GM21825 (cell line): ENCODE measurements at regions not wholly inside any gene's neighbourhood (a gene's known extent, or its start where the extent isn't known, plus 50 kb on each side); places are given as distances from the start of the nearest gene placed in this dataset.
"Not testable (repeated sequence)": the region's sequence is repeated elsewhere in the genome, so short reads cannot be mapped to it uniquely, and the experiment has no call there.

Source experiments
- ATAC-seq: cut with Tn5 transposase; IDR thresholded peaks from one replicate; pipeline ENCODE4 v1.9.1; 2021; ENCODE audit warnings: mild to moderate bottlenecking, moderate library complexity; ENCODE audit not compliant: unreplicated experiment

DNA sequence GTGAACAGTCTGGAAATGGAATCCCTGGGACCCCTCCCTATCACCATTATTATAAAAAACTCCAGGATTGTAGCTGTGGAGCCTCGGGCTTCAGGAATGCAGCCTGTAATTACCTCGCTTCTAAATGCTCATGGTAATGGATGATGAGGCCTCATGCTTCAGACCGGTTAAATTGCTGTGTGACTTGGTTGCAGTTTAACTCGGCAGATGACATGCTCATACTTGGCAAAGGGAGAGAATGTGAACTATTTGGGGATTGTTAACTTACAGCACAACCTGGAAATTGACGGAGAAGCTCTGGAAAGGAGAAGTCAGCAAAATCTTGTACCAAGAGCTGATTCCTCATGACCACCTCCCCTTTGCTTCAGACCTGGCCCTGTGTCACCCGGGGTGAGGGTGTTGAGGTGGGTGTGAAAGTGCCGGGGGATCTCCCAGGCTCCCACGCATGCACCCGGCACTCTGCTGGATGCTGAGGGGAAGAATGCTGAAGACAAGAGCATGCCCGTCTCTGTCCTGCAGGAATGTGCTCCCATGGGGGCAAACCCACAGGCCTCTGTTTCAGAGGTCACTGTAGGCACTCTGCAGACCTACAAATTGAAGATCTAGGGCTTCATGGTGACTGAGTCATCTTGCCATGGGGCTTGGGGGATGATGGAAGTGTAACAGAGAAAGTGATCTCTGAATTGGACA, 364.8 kb downstream of the RPS6KC1 start:
- no peak for ATAC-seq

DNA sequence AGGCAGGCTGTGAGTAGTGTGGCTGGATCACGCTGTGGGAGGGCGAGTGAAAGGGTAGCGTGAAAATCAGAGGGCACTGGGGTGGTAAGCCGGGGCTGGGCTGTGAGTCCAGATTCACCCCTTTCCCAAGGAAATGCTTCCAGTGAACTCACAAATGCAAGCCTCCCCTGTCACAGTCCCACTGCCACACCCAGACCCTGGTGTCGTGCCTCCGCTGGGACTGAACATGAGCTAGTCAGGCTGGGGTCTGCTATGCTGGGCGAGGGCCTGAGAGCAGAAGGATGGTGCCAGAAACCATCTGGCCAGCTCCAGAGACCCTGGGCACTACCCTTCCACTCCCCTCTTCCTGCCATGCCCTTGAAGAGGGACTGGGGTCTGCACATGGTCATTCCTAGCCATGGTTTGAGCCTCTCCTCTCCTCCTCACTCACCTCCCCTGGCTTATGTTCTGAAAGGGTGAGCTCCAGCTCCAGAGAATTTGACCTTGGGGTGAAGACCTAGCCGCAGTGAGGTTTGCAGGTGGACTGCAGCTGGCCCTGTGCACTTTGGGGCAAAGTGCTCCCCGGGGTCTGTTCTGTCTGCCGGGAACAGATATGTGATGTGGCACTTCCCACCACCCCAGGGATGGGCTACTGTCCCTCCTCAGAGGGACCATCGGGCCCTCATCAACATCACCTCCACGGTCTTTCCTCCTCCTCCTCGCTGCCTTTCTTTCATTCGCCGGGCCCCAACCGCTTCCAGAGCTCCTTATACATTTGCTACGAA, 365.6 kb downstream of the RPS6KC1 start:
- ATAC-seq = no peak

DNA sequence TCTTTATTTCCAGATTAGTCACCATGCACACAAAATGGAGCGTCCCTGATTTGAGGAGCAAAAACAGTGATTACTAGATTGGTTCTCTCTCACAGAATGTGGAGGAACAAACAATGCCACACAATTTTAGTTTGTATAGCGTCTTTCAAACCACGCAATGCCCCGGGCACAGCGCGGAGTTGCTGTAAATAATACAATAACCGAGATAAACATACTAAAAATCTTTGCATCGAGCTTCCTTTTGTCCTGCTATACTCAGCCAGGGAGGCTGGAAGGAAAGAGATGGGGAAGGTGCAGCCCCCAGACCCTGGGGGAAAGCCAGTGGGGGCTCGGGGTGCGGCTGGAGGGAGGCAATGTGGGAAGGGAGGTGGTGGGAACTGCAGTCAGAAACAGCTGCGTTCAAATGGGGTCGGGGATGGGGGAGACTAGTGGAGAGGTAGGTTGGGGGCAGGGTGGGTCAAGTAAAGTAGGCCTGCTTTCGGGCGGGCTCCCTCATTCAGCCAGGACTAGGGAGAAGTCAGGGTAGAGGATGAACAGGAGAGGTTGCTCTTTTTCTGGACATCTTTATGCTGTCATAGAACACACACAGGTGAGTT, 366.3 kb downstream of the RPS6KC1 start:
- ATAC-seq = no peak

DNA sequence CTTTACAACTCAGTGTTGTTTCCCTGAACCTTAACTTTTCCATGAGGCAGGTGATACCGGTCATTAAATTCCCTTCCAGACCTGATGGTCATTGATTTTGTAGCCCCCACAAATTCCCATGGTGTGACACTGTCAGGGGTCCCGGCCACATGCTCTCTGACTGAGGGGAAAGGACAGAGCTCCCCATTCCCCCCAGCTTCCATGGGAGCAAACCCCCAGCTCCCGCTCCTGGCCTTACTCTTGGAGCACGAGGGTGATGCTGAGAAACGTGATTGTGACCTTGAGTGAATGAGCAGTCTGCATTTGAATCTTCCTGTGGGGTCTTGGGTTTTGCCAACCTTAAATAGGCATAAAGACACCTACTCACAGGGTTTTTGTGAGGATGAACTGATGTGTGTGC, 366.8 kb downstream of the RPS6KC1 start:
- no peak for ATAC-seq

DNA sequence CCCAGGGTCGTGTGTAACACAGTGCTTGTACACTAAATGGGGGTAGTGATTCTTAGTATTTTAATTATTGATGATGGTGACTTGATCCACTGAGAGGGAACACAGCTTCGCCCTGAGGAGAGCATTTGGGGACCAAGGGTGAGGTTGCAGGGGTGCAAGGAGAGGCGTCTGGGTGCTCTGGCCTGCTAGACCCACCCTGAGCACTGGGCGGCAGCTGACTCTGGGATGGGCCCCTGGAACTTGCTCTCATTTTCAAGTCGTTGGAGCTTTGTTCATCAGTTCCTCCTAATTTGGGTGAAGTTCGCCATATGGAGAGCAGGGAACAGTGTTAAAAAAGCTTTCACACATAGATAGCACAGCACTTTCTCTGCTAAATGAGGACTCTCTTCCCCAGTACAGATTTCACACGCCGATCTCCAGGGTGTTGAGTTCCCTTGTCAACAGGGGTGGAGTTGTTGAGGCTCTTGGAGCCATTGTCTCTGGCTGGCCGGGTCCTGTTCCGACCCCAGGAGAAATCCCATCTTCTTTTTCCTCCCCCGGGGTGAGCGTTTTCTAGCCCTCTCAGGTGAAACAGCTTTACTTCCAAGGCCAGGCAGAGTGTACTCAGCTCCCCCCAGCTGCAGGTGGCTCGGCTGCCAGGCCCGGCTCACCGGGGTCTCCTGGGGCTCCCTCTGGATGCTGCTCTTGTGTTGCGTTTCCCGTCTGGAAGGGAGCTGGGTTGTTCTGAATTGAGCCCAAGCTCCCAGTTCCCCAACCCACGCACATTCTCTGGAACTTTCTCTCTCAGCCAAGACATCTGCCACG, 367.4 kb downstream of the RPS6KC1 start:
- no peak for ATAC-seq

DNA sequence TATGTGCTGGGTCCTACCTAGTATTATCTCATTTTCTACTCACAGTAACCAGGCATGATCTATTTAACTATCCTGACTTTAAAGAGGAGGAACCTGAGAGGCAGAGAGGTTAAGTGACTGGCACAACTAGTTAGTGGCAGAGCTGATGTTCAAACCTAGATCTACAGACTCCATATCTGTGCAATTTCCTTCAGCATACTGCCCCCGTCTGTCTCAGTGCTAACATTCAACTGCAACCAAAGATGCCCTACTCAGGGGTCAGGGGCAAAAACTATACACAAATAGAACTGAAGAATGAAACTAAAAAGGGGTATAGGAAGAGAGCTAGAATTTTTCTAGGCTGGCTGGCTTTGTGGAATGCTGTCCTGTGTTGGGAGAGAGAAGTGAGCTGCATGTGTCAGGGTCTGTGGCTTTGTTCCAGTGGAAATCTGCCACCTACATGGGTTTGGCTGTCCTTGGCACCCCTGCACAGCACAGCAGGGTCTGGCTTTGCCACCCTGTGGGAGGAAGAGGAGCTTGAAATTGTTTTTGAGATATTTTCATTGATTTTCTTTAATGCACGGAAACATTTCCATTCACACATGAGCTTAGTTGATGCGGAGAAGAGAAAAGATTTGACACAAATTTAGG, 368.5 kb downstream of the RPS6KC1 start:
- no peak for ATAC-seq

DNA sequence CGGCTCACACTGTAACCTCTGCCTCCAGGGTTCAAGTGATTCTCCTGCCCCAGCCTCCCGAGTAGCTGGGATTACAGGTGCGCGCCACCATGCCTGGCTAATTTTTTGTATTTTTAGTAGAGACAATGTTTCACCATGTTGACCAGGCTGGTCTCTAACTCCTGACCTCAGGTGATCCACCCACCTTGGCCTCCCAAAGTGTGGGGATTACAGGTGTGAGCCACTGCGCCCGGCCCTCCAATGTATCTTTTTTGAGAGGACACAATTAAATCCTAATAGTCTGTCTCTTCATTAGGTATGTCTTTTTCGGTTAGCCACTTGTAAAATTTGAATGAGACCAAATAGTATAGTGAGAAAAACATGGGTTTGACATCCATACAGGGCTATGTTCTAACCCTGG, 370.1 kb downstream of the RPS6KC1 start:
- not testable (repeated sequence) for ATAC-seq

DNA sequence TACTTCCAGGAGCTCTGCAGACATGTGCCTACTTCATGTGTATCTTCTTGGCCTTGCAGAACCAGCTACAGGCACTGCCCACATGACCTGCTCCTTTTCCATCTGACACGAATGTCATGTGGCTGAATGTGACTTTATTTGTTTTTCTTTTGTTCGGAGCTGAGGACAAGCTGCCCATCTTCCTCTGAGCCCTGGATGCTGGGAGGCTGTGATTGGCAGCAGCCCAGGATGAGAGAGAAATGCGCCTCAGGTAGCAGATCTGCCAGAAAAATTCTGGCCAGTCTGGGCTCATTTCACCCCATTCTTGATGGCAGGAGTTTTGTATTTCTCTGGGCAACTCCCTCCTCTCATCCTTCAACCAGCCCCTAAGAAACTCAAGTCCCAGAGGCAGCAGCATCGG, 372.0 kb downstream of the RPS6KC1 start:
- ATAC-seq = no peak

DNA sequence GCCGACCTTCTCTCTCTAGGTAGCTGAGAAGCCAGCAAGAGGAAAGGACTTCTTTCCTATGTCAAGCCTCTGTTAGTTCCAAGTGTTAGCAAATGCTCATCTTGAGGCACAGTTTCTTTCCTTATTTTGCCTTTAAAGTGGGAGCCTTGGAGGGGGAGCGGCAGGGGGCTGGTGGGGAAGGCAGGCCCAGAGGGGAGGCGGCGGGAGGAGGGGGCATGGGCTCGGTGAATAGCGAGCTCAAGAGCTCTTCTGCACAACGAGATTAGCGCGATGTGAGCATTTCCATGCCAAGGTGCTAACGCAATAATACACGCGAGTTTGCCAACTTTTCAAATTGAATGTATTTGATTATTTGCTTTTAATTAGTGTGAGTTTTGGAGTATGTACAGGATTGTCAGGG, 372.6 kb downstream of the RPS6KC1 start:
- no peak for ATAC-seq

DNA sequence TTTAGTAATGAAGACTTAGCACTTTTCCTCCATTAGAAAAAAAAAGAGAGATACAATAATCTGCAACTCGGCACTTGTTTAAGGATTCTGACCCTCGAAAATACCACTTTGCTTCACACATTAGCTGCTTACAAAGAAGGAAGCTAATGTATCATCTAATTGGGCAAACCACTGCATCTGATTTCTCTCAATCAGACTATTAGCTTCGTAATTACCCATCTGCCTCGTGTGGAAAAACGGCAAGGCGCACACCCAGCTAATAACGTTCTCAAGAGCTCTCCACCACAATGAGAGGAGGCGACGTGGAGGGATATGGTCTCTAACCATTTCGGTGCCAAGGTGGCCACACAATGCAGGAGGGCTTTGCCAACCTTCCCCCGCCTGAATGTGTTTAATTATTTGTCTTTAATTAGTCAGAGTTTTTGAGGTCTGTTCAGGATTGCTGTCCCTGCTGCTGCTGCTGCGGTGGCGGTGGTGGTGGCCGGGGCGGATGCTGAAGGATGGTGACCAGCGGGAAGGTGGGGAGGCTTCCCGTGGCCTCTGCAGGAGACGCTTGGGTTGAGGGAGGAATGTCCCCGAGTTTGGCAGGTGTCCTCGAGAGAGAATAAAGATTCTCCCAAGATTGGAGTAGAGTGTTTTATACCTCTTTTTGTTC, 374.5 kb downstream of the RPS6KC1 start:
- no peak for ATAC-seq

DNA sequence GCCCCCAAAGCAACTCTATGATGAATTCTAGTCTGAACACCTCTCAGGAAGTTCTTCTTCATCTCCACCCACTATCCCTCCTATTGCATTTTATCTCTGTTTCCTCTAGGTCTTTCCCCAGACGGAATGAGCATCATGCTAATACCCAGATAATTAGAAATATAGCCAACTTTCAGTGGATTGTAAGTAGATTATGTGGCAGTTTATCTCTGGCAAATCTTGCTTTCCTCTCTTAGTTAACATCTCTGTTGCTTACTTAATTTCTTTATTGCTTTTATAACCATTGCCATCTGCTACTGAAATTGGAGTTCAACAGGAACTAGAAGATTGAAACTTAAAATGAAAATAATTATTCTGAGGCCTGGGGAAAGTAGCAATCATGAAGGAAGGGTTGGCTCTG, 378.6 kb downstream of the RPS6KC1 start:
- ATAC-seq = no peak

DNA sequence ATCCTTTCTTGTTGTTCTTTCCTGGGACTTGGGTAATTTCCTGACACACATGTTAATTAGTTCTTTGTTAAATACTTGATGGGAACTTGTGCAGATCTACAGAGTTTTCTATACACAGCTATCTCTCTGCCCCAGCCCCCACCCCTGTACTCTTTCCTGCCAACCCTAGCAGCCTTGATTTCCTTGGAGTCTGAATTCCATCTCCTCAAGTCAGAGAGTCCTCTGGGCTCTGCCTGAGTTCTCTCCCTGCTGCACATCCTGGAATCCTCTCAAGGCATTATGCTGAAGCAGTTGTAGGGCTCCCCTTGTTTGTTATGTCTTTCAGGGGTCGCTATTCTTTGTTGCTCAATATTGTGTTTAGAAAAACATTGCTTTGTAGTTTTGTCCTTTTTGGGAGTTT, 384.7 kb downstream of the RPS6KC1 start:
- ATAC-seq = no peak

DNA sequence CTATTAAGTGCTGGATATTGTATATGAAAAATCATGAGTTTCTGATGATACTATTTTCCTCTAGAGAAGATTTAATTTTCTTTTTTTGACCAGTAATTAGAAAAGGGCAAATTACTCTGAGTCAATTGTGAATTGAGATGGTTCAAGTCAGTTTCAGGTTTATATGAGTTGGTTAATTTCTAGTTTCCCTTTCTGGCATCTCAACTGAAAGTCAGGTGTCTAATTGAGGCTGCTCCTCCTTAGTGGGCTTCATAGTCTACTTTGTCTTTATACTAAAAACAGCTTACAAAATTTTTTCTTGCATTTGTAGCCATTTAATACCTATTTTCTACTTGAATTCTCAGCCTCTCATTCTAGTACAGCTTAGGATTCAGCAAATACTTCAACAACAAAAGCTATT, 387.3 kb downstream of the RPS6KC1 start:
- ATAC-seq = no peak

DNA sequence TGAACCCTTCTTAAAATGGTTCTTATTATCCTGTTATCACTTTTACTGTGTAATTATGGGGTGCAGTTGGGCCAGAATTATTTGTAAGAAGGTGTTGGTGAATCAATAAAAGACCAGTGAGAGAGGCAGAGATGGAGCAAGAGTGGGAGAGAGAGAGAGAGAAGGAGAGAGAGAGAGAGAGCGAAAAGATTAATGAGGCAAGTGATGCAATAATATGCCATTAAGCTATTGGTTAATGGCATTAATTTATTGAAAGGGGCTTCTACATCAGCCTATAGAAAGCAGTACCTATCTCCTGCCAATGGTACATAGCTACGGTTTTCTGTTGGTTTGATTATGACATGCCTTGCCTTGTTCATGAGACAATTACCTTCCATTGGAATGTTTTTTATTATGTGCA, 388.7 kb downstream of the RPS6KC1 start:
- no peak for ATAC-seq

DNA sequence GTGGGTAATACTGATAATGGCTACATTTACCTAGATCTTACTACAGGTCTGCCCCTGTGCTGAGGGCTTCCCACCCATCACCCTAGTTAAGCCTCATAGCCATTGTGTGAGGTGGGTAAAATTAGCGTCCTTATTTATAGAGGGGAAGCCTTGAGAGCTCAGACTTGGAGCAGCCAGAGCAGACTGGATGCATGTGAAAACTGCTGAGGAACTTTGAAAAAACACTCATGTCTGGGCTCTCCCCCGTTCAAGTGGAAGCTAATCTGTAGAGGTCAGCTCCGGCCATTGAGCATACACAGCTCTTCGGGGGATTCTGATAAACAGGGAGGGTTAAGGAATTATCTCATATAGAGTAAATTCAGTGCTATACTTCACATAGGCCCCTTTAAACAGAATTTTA, 389.7 kb downstream of the RPS6KC1 start:
- no peak for ATAC-seq

DNA sequence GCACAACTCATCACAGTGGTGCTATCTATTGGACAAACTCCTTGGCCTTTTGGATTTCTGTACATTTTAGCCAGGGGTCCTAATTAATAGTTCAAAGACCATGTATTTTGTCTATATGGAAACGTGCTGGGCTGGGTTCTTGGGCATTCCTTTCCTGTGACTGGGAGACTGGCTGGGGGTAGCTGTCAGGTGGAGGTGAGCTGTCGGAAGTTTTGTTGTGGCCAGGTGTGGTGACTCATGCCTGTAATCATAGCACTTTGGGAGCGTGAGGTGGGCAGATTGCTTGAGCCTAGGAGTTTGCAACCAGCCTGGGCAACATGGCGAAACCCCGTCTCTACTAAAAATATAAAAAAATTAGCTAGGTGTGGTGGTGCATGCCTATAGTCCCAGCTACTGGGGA, 392.4 kb downstream of the RPS6KC1 start:
- no peak for ATAC-seq

DNA sequence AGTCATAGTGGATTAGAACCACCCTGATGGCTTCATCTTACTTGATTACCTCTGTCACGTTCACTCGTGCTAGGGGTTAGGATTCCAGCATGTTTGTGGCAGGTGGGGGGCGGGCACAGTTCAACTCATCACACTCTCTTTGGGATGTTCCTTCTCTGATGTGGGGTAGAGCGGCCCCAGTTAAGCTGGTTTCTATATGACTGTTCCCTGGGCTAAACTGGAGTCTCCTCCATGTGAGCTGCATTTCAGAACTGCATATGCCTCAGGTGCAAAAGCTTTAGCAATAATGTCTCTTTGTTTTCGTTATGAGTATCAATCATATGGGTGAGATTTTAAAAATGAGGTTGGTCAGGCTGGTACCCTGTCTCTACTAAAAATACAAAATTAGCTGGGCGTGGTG, 393.2 kb downstream of the RPS6KC1 start:
- ATAC-seq = no peak

DNA sequence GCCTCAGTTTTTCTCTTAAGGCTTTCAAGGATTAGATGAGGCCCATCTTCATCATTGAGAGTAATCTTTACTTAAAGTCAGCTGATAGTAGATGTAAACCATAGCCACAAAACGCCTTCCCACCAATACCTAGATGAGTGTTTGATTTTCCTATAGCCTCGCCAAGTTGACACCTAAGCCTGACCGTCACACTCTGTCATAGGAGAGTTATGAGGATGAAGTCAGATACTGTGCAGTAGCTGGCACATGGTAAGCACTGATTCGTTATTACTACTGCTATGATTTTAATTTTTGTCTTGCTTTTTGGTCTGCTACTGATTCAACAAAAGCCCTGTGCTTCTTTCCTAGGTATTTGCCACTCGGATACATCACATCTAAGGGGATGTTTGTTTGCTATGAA, 395.5 kb downstream of the RPS6KC1 start:
- ATAC-seq = no peak

DNA sequence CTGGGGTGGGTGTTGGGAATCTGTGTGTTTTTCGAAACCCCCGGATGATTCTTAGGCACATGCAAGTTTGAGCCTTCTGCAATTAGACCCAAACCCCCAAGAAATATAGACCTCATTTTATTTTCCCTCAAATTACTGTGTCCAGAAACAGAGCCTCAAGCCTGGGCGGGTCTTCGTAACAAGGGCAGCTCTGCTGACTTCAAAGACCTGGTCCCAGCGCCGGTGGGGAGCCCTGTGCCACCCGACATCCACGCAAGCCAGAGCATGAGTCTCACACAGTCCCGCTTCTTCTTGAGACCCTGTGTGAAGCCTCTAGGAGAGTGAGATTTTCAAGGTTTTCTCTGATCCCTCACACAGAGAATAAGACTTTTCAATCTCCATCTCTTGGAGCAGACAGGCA, 397.3 kb downstream of the RPS6KC1 start:
- no peak for ATAC-seq

DNA sequence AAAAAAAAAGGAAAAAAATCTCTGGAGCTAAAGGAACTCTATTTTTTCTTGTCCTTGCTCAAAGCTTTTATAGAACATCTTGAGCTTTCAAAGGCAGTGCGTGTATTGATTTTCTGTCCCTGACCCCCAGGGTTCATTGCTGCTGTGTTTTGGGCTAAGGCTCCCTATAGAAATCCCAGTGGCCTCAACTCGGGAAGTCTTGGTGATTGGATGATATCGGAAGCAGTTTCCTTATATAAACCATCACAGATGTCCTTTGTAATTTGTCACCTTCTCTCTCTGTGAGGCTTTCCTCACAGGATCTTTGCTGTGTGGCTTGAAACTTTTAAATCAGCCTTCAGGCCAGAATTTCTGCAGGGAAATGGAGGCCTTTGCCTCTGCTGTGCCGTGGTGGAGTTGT, 397.7 kb downstream of the RPS6KC1 start:
- ATAC-seq = no peak

DNA sequence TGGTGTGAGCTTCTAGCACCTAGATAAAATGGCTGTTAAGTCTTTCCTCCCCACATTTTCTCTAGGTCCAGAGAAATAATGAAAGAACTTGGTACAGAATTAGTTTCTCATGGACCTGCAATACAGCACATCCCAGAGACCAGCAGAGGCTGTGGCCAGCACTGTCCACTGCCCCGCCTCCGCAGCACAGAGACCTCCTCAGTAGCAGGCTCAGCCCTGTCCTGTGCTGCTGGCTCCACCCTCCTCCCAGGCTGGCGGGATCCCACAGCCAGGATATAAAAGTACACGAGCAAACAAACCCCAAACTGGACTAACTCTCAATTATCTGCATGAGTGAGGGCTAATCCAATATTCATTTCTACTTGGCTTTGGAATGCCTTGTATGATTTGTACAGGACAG, 401.5 kb downstream of the RPS6KC1 start:
- no peak for ATAC-seq
